ENCODE measurements at regions not wholly inside any gene's neighbourhood (a gene's known extent, or its start where the extent isn't known, plus 50 kb on each side); places are given as distances from the start of the nearest gene placed in this dataset.

GRCh38 chr18:39396168-39396567 is 1830.6 kb upstream of the CELF4 start:
- H3K79me2 ChIP-seq (ENCODE audit: control insufficient read depth, insufficient read depth, low read length): no peaks in the 10 kb centered on the region
- FAIRE-seq (no peak), DNase-seq (ENCODE audit: low read depth, low spot score) (no peak), ATAC-seq (no peak)
- ChIA-PET POLR2A (no interaction called here), SMC1A (ENCODE audit: uncharacterized antibody, unreplicated experiment) (no interaction called here), RAD21 (ENCODE audit: unreplicated experiment) (no interaction called here), CTCF (no interaction called here)
- no peak overlapping the region for H3K4me3 ChIP-seq
- no peaks in the 10 kb centered on the region for H3K9me3 ChIP-seq (replicated peaks; ENCODE audit: control insufficient read depth, insufficient read depth, low read length)
- no TSS peak for BruUV-seq (replicated peaks)
- H3K9ac ChIP-seq (ENCODE audit: control insufficient read depth, insufficient read depth, low read length): no peak overlapping the region
- in situ Hi-C loops (cut with MboI): no loop called here
- no peak overlapping the region for H3K4me2 ChIP-seq (ENCODE audit: control insufficient read depth, insufficient read depth)
- H3K36me3 ChIP-seq (ENCODE audit: control insufficient read depth in 2 of 2, insufficient read depth in 2 of 2, low read length in 1 of 2): no peaks in the 10 kb centered on the region
- H2AFZ ChIP-seq (ENCODE audit: control insufficient read depth, low read depth, low read length): no peak overlapping the region
- intact Hi-C loops (cut with micrococcal nuclease; ENCODE audit: unreplicated experiment): no loop called here
- H3K27me3 ChIP-seq (replicated peaks in 1 of 2; ENCODE audit: control insufficient read depth in 2 of 2, insufficient read depth in 2 of 2, low read length in 1 of 2): no peaks in the 10 kb centered on the region
- WGBS (ENCODE audit: insufficient coverage, insufficient replicate concordance, low lambda C conversion rate, missing lambda C conversion rate): 54% methylated on average over 1 of the region's 1 CpG
- no peak for TF ChIP-seq MLLT1 (IDR thresholded peaks at IDR 0.05)
- TF ChIP-seq ZNF207 (IDR thresholded peaks at IDR 0.05; ENCODE audit: borderline replicate concordance): no peak
- TF ChIP-seq NFIC (IDR thresholded peaks at IDR 0.05; ENCODE audit: low read depth, low read length): no peak
- no peak for TF ChIP-seq RB1 (IDR thresholded peaks at IDR 0.05; ENCODE audit: borderline replicate concordance)
- no peak for TF ChIP-seq MEF2A (IDR thresholded peaks at IDR 0.05; ENCODE audit: insufficient read depth, low read depth, low read length)
- TF ChIP-seq NRF1 (conservative IDR thresholded peaks at IDR 0.05; ENCODE audit: low read depth, low read length): no peak
- TF ChIP-seq MXI1 (IDR thresholded peaks at IDR 0.05; ENCODE audit: low read depth, low read length): no peak
- TF ChIP-seq ZZZ3 (IDR thresholded peaks at IDR 0.05; ENCODE audit: control insufficient read depth, insufficient read length, low read depth): no peak
- no peak for TF ChIP-seq USF1 (IDR thresholded peaks at IDR 0.05; ENCODE audit: borderline replicate concordance, extremely low read length, insufficient read depth, low read depth, low read length)
- TF ChIP-seq RUNX3 (IDR thresholded peaks at IDR 0.05; ENCODE audit: low read length): no peak
- no peak for TF ChIP-seq RAD51 (IDR thresholded peaks at IDR 0.05)
- no peaks in the 10 kb centered on the region for H4K20me1 ChIP-seq (ENCODE audit: control insufficient read depth, insufficient read depth)
- no peaks in the 10 kb centered on the region for H3K4me1 ChIP-seq (ENCODE audit: control insufficient read depth, insufficient read depth, low read length)
- no peak overlapping the region for H3K27ac ChIP-seq (ENCODE audit: control insufficient read depth, insufficient read depth)

Measured in GM12878 (cell line).